H1 (cell line): ENCODE measurements at regions not wholly inside any gene's neighbourhood (a gene's known extent, or its start where the extent isn't known, plus 50 kb on each side); places are given as distances from the start of the nearest gene placed in this dataset.

ENCODE experiments used
- BACH1 ChIP-seq: IDR thresholded peaks from 2 replicates; pipeline ENCODE4 v1.6.1; 2012; ENCODE audit warnings: low read length, improper control_type of control experiment
- CREB1 ChIP-seq: IDR thresholded peaks from 2 replicates; pipeline ENCODE4 v1.6.1; 2012; ENCODE audit warnings: inconsistent platforms
- CTBP2 ChIP-seq: IDR thresholded peaks from 2 replicates; pipeline ENCODE4 v1.7.0; 2011; ENCODE audit warnings: borderline replicate concordance, mild to moderate bottlenecking, moderate library complexity, mixed read lengths, low read length; ENCODE audit not compliant: insufficient read depth, insufficient read length
- CTCF ChIP-seq, 3 experiments: IDR thresholded peaks; 1 replicate in 2 of 3; 2 replicates in 1 of 3; pipeline versions ENCODE4 v1.5.1 to v1.6.1; 2011; ENCODE audit warnings: low read length in 3 of 3, mild to moderate bottlenecking in 3 of 3, inconsistent platforms in 2 of 3, low read depth in 1 of 3, moderate library complexity in 1 of 3; ENCODE audit not compliant: insufficient read depth in 1 of 3; ENCODE audit errors: control extremely low read depth in 1 of 3
- EZH2 ChIP-seq: fragments of 200-600 bp; sonication (generic); IDR thresholded peaks from 2 replicates; pipeline ENCODE4 v1.7.1; 2012; ENCODE audit warnings: low read depth, mild to moderate bottlenecking, moderate library complexity, low read length, inconsistent platforms; ENCODE audit not compliant: severe bottlenecking
- FOSL1 ChIP-seq: IDR thresholded peaks from 2 replicates; pipeline ENCODE4 v1.6.1; 2011; ENCODE audit warnings: mild to moderate bottlenecking, low read depth, low read length, moderate library complexity; ENCODE audit not compliant: insufficient read depth
- POLR2A ChIP-seq, 2 experiments: IDR thresholded peaks; 1 replicate in 1 of 2; 2 replicates in 1 of 2; pipeline ENCODE4 v1.6.1; 2011; ENCODE audit warnings: low read depth in 2 of 2, low read length in 2 of 2, mild to moderate bottlenecking in 2 of 2; ENCODE audit errors: control extremely low read depth in 1 of 2
- POLR2AphosphoS5 ChIP-seq: IDR thresholded peaks from 2 replicates; pipeline ENCODE4 v1.6.1; 2011; ENCODE audit warnings: low read depth, low read length
- TAF7 ChIP-seq: optimal IDR thresholded peaks from 2 replicates; pipeline ENCODE3; 2011; ENCODE audit warnings: low read depth, mild to moderate bottlenecking, inconsistent platforms, low read length, moderate library complexity, borderline replicate concordance

- TF ChIP-seq CTCF (IDR thresholded peaks at IDR 0.05; ENCODE audit: control extremely low read depth in 1 of 3, insufficient read depth in 1 of 3, low read depth in 1 of 3, low read length in 3 of 3), result no peak
- TF ChIP-seq TAF7, result no peak
- TF ChIP-seq EZH2, result no peak
- TF ChIP-seq CREB1, result no peak
- no peak for TF ChIP-seq POLR2AphosphoS5
- no peak for TF ChIP-seq POLR2A (IDR thresholded peaks at IDR 0.05; ENCODE audit: control extremely low read depth in 1 of 2, low read depth in 2 of 2, low read length in 2 of 2)
- no peak for TF ChIP-seq FOSL1
- no peak for TF ChIP-seq BACH1
- no peak for TF ChIP-seq CTBP2
These were observed 847.4 kb upstream of the EEF2KMT start for GRCh38 chr16:5944971-5945370.
